ENCODE measurements at regions not wholly inside any gene's neighbourhood (a gene's known extent, or its start where the extent isn't known, plus 50 kb on each side); places are given as distances from the start of the nearest gene placed in this dataset.

- no peaks in the 10 kb centered on the region for H3K27me3 ChIP-seq
- no peaks in the 10 kb centered on the region for H3K36me3 ChIP-seq
- no peaks in the 10 kb centered on the region for H3K9me3 ChIP-seq
- no peak for TF ChIP-seq CTCF (IDR thresholded peaks at IDR 0.05)
- H3K4me1 ChIP-seq (ENCODE audit: control insufficient read depth in 1 of 2, insufficient read depth in 1 of 2, low read depth in 1 of 2, low read length in 1 of 2) = peaks cover 0 to 4% of the 10 kb centered on the region in 2 experiments
- H3K4me3 ChIP-seq (ENCODE audit: low read depth in 1 of 2, low read length in 1 of 2) = no peak overlapping the region
- no peak overlapping the region for H3K27ac ChIP-seq
These were observed 326.6 kb upstream of the JAG1 start for GRCh38 chr20:11000416-11000815.

- H3K27ac ChIP-seq = no peak overlapping the region
- peaks cover 0 to 4% of the 10 kb centered on the region in 2 experiments for H3K4me1 ChIP-seq (ENCODE audit: control insufficient read depth in 1 of 2, insufficient read depth in 1 of 2, low read depth in 1 of 2, low read length in 1 of 2)
- no peaks in the 10 kb centered on the region for H3K27me3 ChIP-seq
- no peak overlapping the region for H3K4me3 ChIP-seq (ENCODE audit: low read depth in 1 of 2, low read length in 1 of 2)
- H3K9me3 ChIP-seq = no peaks in the 10 kb centered on the region
- H3K36me3 ChIP-seq = no peaks in the 10 kb centered on the region
- no peak for TF ChIP-seq CTCF (IDR thresholded peaks at IDR 0.05)
These were observed 327.5 kb upstream of the JAG1 start for GRCh38 chr20:11001302-11001701.

GRCh38 chr20:11001764-11002540, 328.2 kb upstream of the JAG1 start:
- Histone ChIP-seq H3K9me3 (no peaks in the 10 kb centered on the region), H3K36me3 (no peaks in the 10 kb centered on the region), H3K27ac (no peak overlapping the region), H3K4me3 (ENCODE audit: low read depth in 1 of 2, low read length in 1 of 2) (no peak overlapping the region), H3K27me3 (no peaks in the 10 kb centered on the region), H3K4me1 (ENCODE audit: control insufficient read depth in 1 of 2, insufficient read depth in 1 of 2, low read depth in 1 of 2, low read length in 1 of 2) (peaks cover 0 to 4% of the 10 kb centered on the region in 2 experiments)
- no peak for TF ChIP-seq CTCF (IDR thresholded peaks at IDR 0.05)

- Histone ChIP-seq H3K4me3 (ENCODE audit: low read depth in 1 of 2, low read length in 1 of 2) (no peak overlapping the region), H3K4me1 (ENCODE audit: control insufficient read depth in 1 of 2, insufficient read depth in 1 of 2, low read depth in 1 of 2, low read length in 1 of 2) (peaks cover 0 to 4% of the 10 kb centered on the region in 2 experiments), H3K9me3 (no peaks in the 10 kb centered on the region), H3K36me3 (no peaks in the 10 kb centered on the region), H3K27me3 (no peaks in the 10 kb centered on the region), H3K27ac (no peak overlapping the region)
- no peak for TF ChIP-seq CTCF (IDR thresholded peaks at IDR 0.05)
These were observed 329.5 kb upstream of the JAG1 start for GRCh38 chr20:11003341-11003740.

GRCh38 chr20:11008444-11009033, 334.7 kb upstream of the JAG1 start:
- H3K27me3 ChIP-seq = no peaks in the 10 kb centered on the region
- H3K36me3 ChIP-seq = no peaks in the 10 kb centered on the region
- no peaks in the 10 kb centered on the region for H3K4me1 ChIP-seq (ENCODE audit: control insufficient read depth in 1 of 2, insufficient read depth in 1 of 2, low read depth in 1 of 2, low read length in 1 of 2)
- no peak overlapping the region for H3K4me3 ChIP-seq (ENCODE audit: low read depth in 1 of 2, low read length in 1 of 2)
- H3K9me3 ChIP-seq = no peaks in the 10 kb centered on the region
- no peak for TF ChIP-seq CTCF (IDR thresholded peaks at IDR 0.05)
- H3K27ac ChIP-seq = no peak overlapping the region
